Forelimb muscle (tissue), 1 donor: ENCODE measurements at regions not wholly inside any gene's neighbourhood (a gene's known extent, or its start where the extent isn't known, plus 50 kb on each side); places are given as distances from the start of the nearest gene placed in this dataset.

ENCODE experiments used
- DNase-seq: peaks from one replicate; pipeline ENCODE4 v3.0.0-alpha.2; 2013; ENCODE audit warnings: low read depth

GRCh38 chr13:34546344-34547250 lies 395.5 kb upstream of the NBEA start:
- no peak for DNase-seq

- no peak for DNase-seq
Measured at GRCh38 chr13:34547929-34548328, 394.1 kb upstream of the NBEA start.

- no peak for DNase-seq
Measured at GRCh38 chr13:34553376-34553775, 388.7 kb upstream of the NBEA start.

- no peak for DNase-seq
Measured at GRCh38 chr13:34555988-34556387, 386.1 kb upstream of the NBEA start.

- DNase-seq = no peak
Measured at GRCh38 chr13:34561033-34561432, 381.0 kb upstream of the NBEA start.

- DNase-seq = no peak
Measured at GRCh38 chr13:34567597-34567996, 374.5 kb upstream of the NBEA start.

GRCh38 chr13:34570698-34571353 lies 371.2 kb upstream of the NBEA start:
- no peak for DNase-seq

GRCh38 chr13:34571716-34572115 lies 370.4 kb upstream of the NBEA start:
- DNase-seq = no peak

GRCh38 chr13:34577051-34577450 lies 365.0 kb upstream of the NBEA start:
- DNase-seq = no peak

GRCh38 chr13:34578471-34578870 lies 363.6 kb upstream of the NBEA start:
- no peak for DNase-seq

GRCh38 chr13:34578917-34579316 lies 363.2 kb upstream of the NBEA start:
- no peak for DNase-seq

- DNase-seq = no peak
Measured at GRCh38 chr13:34583181-34583580, 358.9 kb upstream of the NBEA start.

GRCh38 chr13:34587576-34587975 lies 354.5 kb upstream of the NBEA start:
- DNase-seq = no peak

- no peak for DNase-seq
Measured at GRCh38 chr13:34588362-34588761, 353.7 kb upstream of the NBEA start.

GRCh38 chr13:34589581-34589980 lies 352.5 kb upstream of the NBEA start:
- DNase-seq = no peak

- DNase-seq = peak; percentile 19
Measured at GRCh38 chr13:34591129-34591528, 350.9 kb upstream of the NBEA start.

- peak; percentile 47 for DNase-seq
Measured at GRCh38 chr13:34591900-34592529, 350.1 kb upstream of the NBEA start.

GRCh38 chr13:34593658-34594057 lies 348.4 kb upstream of the NBEA start:
- no peak for DNase-seq

GRCh38 chr13:34594507-34594906 lies 347.6 kb upstream of the NBEA start:
- no peak for DNase-seq

- no peak for DNase-seq
Measured at GRCh38 chr13:34608331-34608730, 333.7 kb upstream of the NBEA start.

- DNase-seq = no peak
Measured at GRCh38 chr13:34611671-34612070, 330.4 kb upstream of the NBEA start.

GRCh38 chr13:34617473-34618083 lies 324.5 kb upstream of the NBEA start:
- no peak for DNase-seq
